ENCODE measurements at regions not wholly inside any gene's neighbourhood (a gene's known extent, or its start where the extent isn't known, plus 50 kb on each side); places are given as distances from the start of the nearest gene placed in this dataset.

- WGBS, 4 donors = 59 to 67% (median 61%) methylated on average over 6 of the region's 6 CpGs
- Histone ChIP-seq H3K4me1 (no peaks in the 10 kb centered on the region), H3K36me3 (no peaks in the 10 kb centered on the region), H3K27ac (no peak overlapping the region), H3K27me3 (no peaks in the 10 kb centered on the region), H3K9me3 (no peaks in the 10 kb centered on the region), H3K4me3 (no peak overlapping the region)
- no peak for DNase-seq
- TF ChIP-seq CTCF (IDR thresholded peaks at IDR 0.05) = no peak
- no peak for TF ChIP-seq POLR2A (IDR thresholded peaks at IDR 0.05)
- ATAC-seq = no peak
- intact Hi-C loops (cut with DNase I) = no loop called here
Measured at GRCh38 chr11:80873310-80873999, 1432.6 kb upstream of the TENM4 start.

GRCh38 chr11:80872116-80872728 is 1431.4 kb upstream of the TENM4 start:
- H3K4me3 ChIP-seq = no peak overlapping the region
- H3K4me1 ChIP-seq = no peaks in the 10 kb centered on the region
- TF ChIP-seq CTCF (IDR thresholded peaks at IDR 0.05) = no peak
- TF ChIP-seq POLR2A (IDR thresholded peaks at IDR 0.05) = no peak
- intact Hi-C loops (cut with DNase I) = no loop called here
- H3K36me3 ChIP-seq = no peaks in the 10 kb centered on the region
- no peak overlapping the region for H3K27ac ChIP-seq
- ATAC-seq (no peak), DNase-seq (no peak)
- H3K27me3 ChIP-seq = no peaks in the 10 kb centered on the region
- H3K9me3 ChIP-seq = no peaks in the 10 kb centered on the region

DNA sequence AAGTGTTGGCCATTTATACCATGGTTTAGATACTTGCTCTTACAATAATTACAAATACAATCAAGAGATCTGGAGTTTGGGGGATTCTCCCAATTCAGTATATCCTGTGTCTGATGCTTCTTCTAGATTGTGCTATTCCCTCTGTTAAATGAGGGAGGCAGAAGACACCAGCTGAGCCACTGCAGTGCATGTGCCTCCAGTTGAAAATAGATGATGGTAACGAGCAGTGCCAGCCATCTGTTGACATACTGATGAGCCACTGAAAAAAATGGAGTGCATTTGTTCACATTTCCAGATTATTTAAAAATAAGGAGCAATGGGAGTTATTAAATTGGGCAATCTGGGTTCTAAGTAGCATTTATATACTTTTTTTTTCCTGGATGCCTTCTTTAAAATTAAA is 1428.0 kb upstream of the TENM4 start:
- 46 to 67% (median 59%) methylated on average over 1 of the region's 1 CpG for WGBS, 4 donors
- Histone ChIP-seq H3K9me3 (no peaks in the 10 kb centered on the region), H3K27me3 (no peaks in the 10 kb centered on the region), H3K27ac (no peak overlapping the region), H3K4me3 (no peak overlapping the region), H3K4me1 (no peaks in the 10 kb centered on the region), H3K36me3 (no peaks in the 10 kb centered on the region)
- ATAC-seq = no peak
- TF ChIP-seq POLR2A (IDR thresholded peaks at IDR 0.05) = no peak
- DNase-seq = no peak
- intact Hi-C loops (cut with DNase I) = no loop called here

DNA sequence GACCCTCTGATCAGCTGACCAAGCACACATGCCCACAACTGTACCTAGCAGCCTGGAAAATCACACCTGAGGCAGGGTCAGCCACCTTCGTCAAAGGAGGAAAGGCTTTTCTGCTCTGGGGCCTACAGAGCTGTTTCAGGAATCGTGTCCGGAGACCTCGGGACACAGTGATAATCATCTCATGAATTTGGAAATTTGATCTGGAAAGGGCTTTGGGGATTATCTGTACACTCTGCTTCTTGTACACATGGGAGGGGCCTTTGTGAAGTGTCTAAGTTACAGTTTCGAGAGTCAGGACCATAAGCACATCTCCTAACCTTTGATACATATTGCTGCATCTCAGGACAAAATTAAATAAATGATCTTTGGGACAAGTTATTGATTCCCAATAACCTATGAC is 1421.2 kb upstream of the TENM4 start:
- intact Hi-C loops (cut with DNase I) = no loop called here
- Histone ChIP-seq H3K27me3 (no peaks in the 10 kb centered on the region), H3K9me3 (no peaks in the 10 kb centered on the region), H3K27ac (no peak overlapping the region), H3K4me3 (no peak overlapping the region), H3K36me3 (no peaks in the 10 kb centered on the region), H3K4me1 (no peaks in the 10 kb centered on the region)
- DNase-seq (no peak), ATAC-seq (no peak)
- 84 to 86% (median 86%) methylated on average over 5 of the region's 5 CpGs for WGBS, 4 donors
- TF ChIP-seq POLR2A (IDR thresholded peaks at IDR 0.05) = no peak
- TF ChIP-seq CTCF (IDR thresholded peaks at IDR 0.05) = no peak

GRCh38 chr11:80861193-80861592 is 1420.4 kb upstream of the TENM4 start:
- H3K4me3 ChIP-seq = no peak overlapping the region
- intact Hi-C loops (cut with DNase I) = no loop called here
- H3K9me3 ChIP-seq = no peaks in the 10 kb centered on the region
- no peaks in the 10 kb centered on the region for H3K36me3 ChIP-seq
- no peaks in the 10 kb centered on the region for H3K4me1 ChIP-seq
- TF ChIP-seq CTCF (IDR thresholded peaks at IDR 0.05) (no peak), POLR2A (IDR thresholded peaks at IDR 0.05) (no peak)
- no peak for DNase-seq
- no peak for ATAC-seq
- no peaks in the 10 kb centered on the region for H3K27me3 ChIP-seq
- no peak overlapping the region for H3K27ac ChIP-seq

Data from heart left ventricle (tissue), 16 donors.